ENCODE measurements at regions not wholly inside any gene's neighbourhood (a gene's known extent, or its start where the extent isn't known, plus 50 kb on each side); places are given as distances from the start of the nearest gene placed in this dataset.

GRCh38 chr16:6153901-6154300 lies 1056.3 kb upstream of the EEF2KMT start:
- TF ChIP-seq CTCF (conservative IDR thresholded peaks at IDR 0.05; ENCODE audit: low read depth, low read length): no peak
- TF ChIP-seq POLR2A (IDR thresholded peaks at IDR 0.05; ENCODE audit: low read depth, low read length): no peak
- no peak for TF ChIP-seq MXI1 (IDR thresholded peaks at IDR 0.05; ENCODE audit: borderline replicate concordance, low read depth, low read length)
- no peak for TF ChIP-seq MAZ (IDR thresholded peaks at IDR 0.05; ENCODE audit: borderline replicate concordance, low read depth, low read length)
- no peak for TF ChIP-seq RAD21 (IDR thresholded peaks at IDR 0.05; ENCODE audit: low read length)
- TF ChIP-seq BHLHE40 (IDR thresholded peaks at IDR 0.05; ENCODE audit: low read depth, low read length): no peak
- no peak for TF ChIP-seq USF2 (IDR thresholded peaks at IDR 0.05; ENCODE audit: low read depth, low read length)
- TF ChIP-seq RFX5 (IDR thresholded peaks at IDR 0.05; ENCODE audit: low read depth, low read length): no peak
- no peak for TF ChIP-seq SMC3 (IDR thresholded peaks at IDR 0.05; ENCODE audit: low read depth, low read length)
- no peak for TF ChIP-seq CEBPB (IDR thresholded peaks at IDR 0.05; ENCODE audit: low read depth, low read length)
- TF ChIP-seq FOS (IDR thresholded peaks at IDR 0.05; ENCODE audit: low read depth, low read length): no peak
